Calu3 (cell line): ENCODE measurements at regions not wholly inside any gene's neighbourhood (a gene's known extent, or its start where the extent isn't known, plus 50 kb on each side); places are given as distances from the start of the nearest gene placed in this dataset.

Experiments
- BruUV-seq: library from RNA; stranded (reverse); fragments of 400-500 nt; replicated peaks from 2 replicates; lab custom pipeline; 2021; lab: Mats Ljungman, UMichigan
- CTCF ChIA-PET: fragments of 300-600 bp; sonication (Branson Sonifier 250); formaldehyde crosslinking; loops from one replicate; lab custom pipeline; 2022; ENCODE audit warnings: antibody characterized with exemption; lab: Charles Lee
- DNase-seq: peaks from one replicate; pipeline ENCODE4 v3.0.0; 2022
- H3K27ac Mint-ChIP-seq: one replicate; pipeline ENCODE4 v1.8.0; 2022; ENCODE audit warnings: mixed read lengths; ENCODE audit not compliant: unreplicated experiment
- H3K27me3 Mint-ChIP-seq: one replicate; pipeline ENCODE4 v1.8.0; 2022; ENCODE audit warnings: mixed read lengths; ENCODE audit not compliant: unreplicated experiment
- H3K36me3 Mint-ChIP-seq: one replicate; pipeline ENCODE4 v1.8.0; 2022; ENCODE audit warnings: mild to moderate bottlenecking, moderate library complexity, mixed read lengths; ENCODE audit not compliant: insufficient read depth, unreplicated experiment
- H3K4me1 Mint-ChIP-seq: one replicate; pipeline ENCODE4 v1.8.0; 2022; ENCODE audit warnings: mild to moderate bottlenecking, low read depth, mixed read lengths; ENCODE audit not compliant: unreplicated experiment
- H3K4me3 Mint-ChIP-seq: one replicate; pipeline ENCODE4 v1.8.0; 2022; ENCODE audit warnings: mild to moderate bottlenecking, low read depth, moderate library complexity, mixed read lengths; ENCODE audit not compliant: unreplicated experiment
- H3K9me3 Mint-ChIP-seq: one replicate; pipeline ENCODE4 v1.8.0; 2022; ENCODE audit warnings: low read depth, mixed read lengths; ENCODE audit not compliant: unreplicated experiment
- CTCF ChIP-seq: fragments of 200-600 bp; IDR thresholded peaks from one replicate; pipeline ENCODE4 v1.8.0; 2022; ENCODE audit warnings: antibody characterized with exemption; ENCODE audit not compliant: unreplicated experiment
- intact Hi-C: fragments of 100-400 bp; cut with micrococcal nuclease; formaldehyde crosslinking; loops from one replicate; pipeline ENCODE4 v1.10.0; 2022; ENCODE audit not compliant: unreplicated experiment

DNA sequence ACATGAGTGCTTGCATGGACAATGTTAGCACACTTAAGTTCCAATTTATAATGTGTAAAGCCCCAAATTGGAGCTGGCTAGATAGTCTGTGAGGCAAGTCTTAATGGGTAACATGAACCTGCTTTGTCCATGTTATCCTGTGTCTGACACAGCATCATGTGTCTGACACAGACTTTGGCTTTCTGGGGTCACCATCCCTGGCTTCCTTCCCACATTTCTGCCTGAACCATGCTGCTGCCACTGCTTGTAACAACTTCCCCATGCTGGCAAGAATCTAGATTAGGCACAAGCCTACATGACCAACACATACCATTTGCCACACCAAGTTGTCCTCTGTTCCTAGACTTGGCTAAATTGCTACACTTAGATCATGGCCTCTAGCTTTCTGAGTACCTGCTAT, 49.8 kb upstream of the ZBTB7C start:
- Mint-ChIP-seq H3K27me3 (no peaks in the 10 kb centered on the region), H3K27ac (peak overlapping the region; percentile 50), H3K4me3 (no peak overlapping the region), H3K9me3 (no peaks in the 10 kb centered on the region), H3K36me3 (peaks cover 7% of the 10 kb centered on the region), H3K4me1 (peaks cover 63% of the 10 kb centered on the region)
- no peak for TF ChIP-seq CTCF
- DNase-seq, result no peak
- CTCF ChIA-PET, result interaction anchor here (1.3 kb wide), 1 partner anchor 14 kb away, joined by 5 read pairs; no protein-coding TSS in a partner anchor
- BruUV-seq, result no TSS peak
- intact Hi-C loops, result no loop called here
